GM18868 (cell line): ENCODE measurements at regions not wholly inside any gene's neighbourhood (a gene's known extent, or its start where the extent isn't known, plus 50 kb on each side); places are given as distances from the start of the nearest gene placed in this dataset.

Source experiments
- ATAC-seq: cut with Tn5 transposase; IDR thresholded peaks from one replicate; pipeline ENCODE4 v1.9.1; 2021; ENCODE audit warnings: mild to moderate bottlenecking, moderate library complexity; ENCODE audit not compliant: unreplicated experiment

GRCh38 chr22:48569476-48570233 lies 1258.0 kb downstream of the BRD1 start:
- ATAC-seq: no peak

- no peak for ATAC-seq
Observed at GRCh38 chr22:48568736-48569330, 1258.8 kb downstream of the BRD1 start.

- no peak for ATAC-seq
Observed at GRCh38 chr22:48567213-48567975, 1260.3 kb downstream of the BRD1 start.

- no peak for ATAC-seq
Observed at GRCh38 chr22:48566741-48567140, 1260.9 kb downstream of the BRD1 start.

- ATAC-seq: no peak
Observed at GRCh38 chr22:48565901-48566501, 1261.7 kb downstream of the BRD1 start.

- ATAC-seq: no peak
Observed at GRCh38 chr22:48564995-48565394, 1262.7 kb downstream of the BRD1 start.

GRCh38 chr22:48563966-48564330 lies 1263.7 kb downstream of the BRD1 start:
- ATAC-seq: no peak

- no peak for ATAC-seq
Observed at GRCh38 chr22:48563118-48563965, 1264.3 kb downstream of the BRD1 start.

- ATAC-seq: no peak
Observed at GRCh38 chr22:48561676-48562075, 1266.0 kb downstream of the BRD1 start.

- no peak for ATAC-seq
Observed at GRCh38 chr22:48560836-48561235, 1266.8 kb downstream of the BRD1 start.

- ATAC-seq: no peak
Observed at GRCh38 chr22:48560389-48560751, 1267.3 kb downstream of the BRD1 start.

GRCh38 chr22:48559647-48560388 lies 1267.9 kb downstream of the BRD1 start:
- ATAC-seq: no peak

- ATAC-seq: no peak
Observed at GRCh38 chr22:48558606-48559402, 1268.9 kb downstream of the BRD1 start.

GRCh38 chr22:48558016-48558415 lies 1269.7 kb downstream of the BRD1 start:
- no peak for ATAC-seq

- no peak for ATAC-seq
Observed at GRCh38 chr22:48557473-48557872, 1270.2 kb downstream of the BRD1 start.

- no peak for ATAC-seq
Observed at GRCh38 chr22:48556751-48557150, 1270.9 kb downstream of the BRD1 start.

GRCh38 chr22:48556222-48556621 lies 1271.5 kb downstream of the BRD1 start:
- ATAC-seq: no peak

GRCh38 chr22:48555606-48556005 lies 1272.1 kb downstream of the BRD1 start:
- no peak for ATAC-seq

- no peak for ATAC-seq
Observed at GRCh38 chr22:48554893-48555572, 1272.6 kb downstream of the BRD1 start.
